Superior temporal gyrus (tissue), 1 donor: ENCODE measurements at regions not wholly inside any gene's neighbourhood (a gene's known extent, or its start where the extent isn't known, plus 50 kb on each side); places are given as distances from the start of the nearest gene placed in this dataset.

Experiments used
- DNase-seq: peaks from one replicate; pipeline ENCODE4 v3.0.0-alpha.2; 2016; ENCODE audit errors: extremely low spot score

GRCh38 chr14:65250162-65250495, 147.8 kb upstream of the MAX start:
- no peak for DNase-seq

- DNase-seq, result no peak
These were observed 148.9 kb upstream of the MAX start for GRCh38 chr14:65251213-65251612.

GRCh38 chr14:65252482-65253255, 150.4 kb upstream of the MAX start:
- no peak for DNase-seq

GRCh38 chr14:65255029-65255545, 152.8 kb upstream of the MAX start:
- DNase-seq, result no peak

- no peak for DNase-seq
These were observed 153.5 kb upstream of the MAX start for GRCh38 chr14:65255583-65256461.

GRCh38 chr14:65256714-65257113, 154.4 kb upstream of the MAX start:
- no peak for DNase-seq

GRCh38 chr14:65257425-65257824, 155.1 kb upstream of the FUT8 start:
- no peak for DNase-seq

GRCh38 chr14:65258391-65258790, 154.1 kb upstream of the FUT8 start:
- no peak for DNase-seq

- no peak for DNase-seq
These were observed 153.5 kb upstream of the FUT8 start for GRCh38 chr14:65259000-65259399.

- DNase-seq, result no peak
These were observed 151.7 kb upstream of the FUT8 start for GRCh38 chr14:65260786-65261185.

GRCh38 chr14:65261425-65261920, 151.1 kb upstream of the FUT8 start:
- no peak for DNase-seq

GRCh38 chr14:65261946-65262345, 150.6 kb upstream of the FUT8 start:
- DNase-seq, result no peak

- no peak for DNase-seq
These were observed 149.2 kb upstream of the FUT8 start for GRCh38 chr14:65263177-65263788.

GRCh38 chr14:65267856-65268255, 144.7 kb upstream of the FUT8 start:
- no peak for DNase-seq

- no peak for DNase-seq
These were observed 143.9 kb upstream of the FUT8 start for GRCh38 chr14:65268594-65268993.

GRCh38 chr14:65269732-65270131, 142.8 kb upstream of the FUT8 start:
- DNase-seq, result no peak

- DNase-seq, result peak; percentile 53
These were observed 135.5 kb upstream of the FUT8 start for GRCh38 chr14:65277027-65277426.

- peak; percentile 88 for DNase-seq
These were observed 134.8 kb upstream of the FUT8 start for GRCh38 chr14:65277580-65278270.

- no peak for DNase-seq
These were observed 133.9 kb upstream of the FUT8 start for GRCh38 chr14:65278589-65278988.

GRCh38 chr14:65279510-65279909, 133.0 kb upstream of the FUT8 start:
- no peak for DNase-seq

- DNase-seq, result no peak
These were observed 132.6 kb upstream of the FUT8 start for GRCh38 chr14:65279958-65280357.

GRCh38 chr14:65280653-65281052, 131.9 kb upstream of the FUT8 start:
- DNase-seq, result no peak
